ENCODE measurements at regions not wholly inside any gene's neighbourhood (a gene's known extent, or its start where the extent isn't known, plus 50 kb on each side); places are given as distances from the start of the nearest gene placed in this dataset.
"Not testable (repeated sequence)": the region's sequence is repeated elsewhere in the genome, so short reads cannot be mapped to it uniquely, and the experiment has no call there.

DNA sequence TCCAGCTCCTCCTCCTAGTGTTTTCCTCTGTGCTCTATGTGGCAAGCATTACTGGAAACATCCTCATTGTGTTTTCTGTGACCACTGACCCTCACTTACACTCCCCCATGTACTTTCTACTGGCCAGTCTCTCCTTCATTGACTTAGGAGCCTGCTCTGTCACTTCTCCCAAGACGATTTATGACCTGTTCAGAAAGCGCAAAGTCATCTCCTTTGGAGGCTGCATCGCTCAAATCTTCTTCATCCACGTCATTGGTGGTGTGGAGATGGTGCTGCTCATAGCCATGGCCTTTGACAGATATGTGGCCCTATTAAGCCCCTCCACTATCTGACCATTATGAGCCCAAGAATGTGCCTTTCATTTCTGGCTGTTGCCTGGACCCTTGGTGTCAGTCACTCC is 64.0 kb downstream of the OR4F15 start:
- not testable (repeated sequence) for DNase-seq (ENCODE audit: low read depth)

DNA sequence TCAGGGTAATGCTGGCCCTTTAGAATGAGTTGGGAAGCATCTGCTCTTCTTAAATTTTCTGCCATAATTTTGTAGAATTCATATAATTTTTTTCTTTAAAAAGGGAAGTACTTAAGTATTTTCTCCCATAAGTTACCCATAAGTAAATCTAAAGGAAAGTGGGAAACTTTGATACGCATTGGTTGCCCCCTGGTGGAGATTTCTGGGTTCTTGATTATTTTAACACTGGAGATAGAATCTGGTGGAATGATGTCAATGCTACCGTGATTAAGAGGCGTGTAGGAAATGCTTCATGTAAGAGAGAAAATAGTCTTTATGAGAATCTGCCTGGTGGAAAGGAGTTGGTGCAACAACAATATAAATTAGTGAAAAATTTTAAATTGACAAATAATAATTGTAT is 65.6 kb downstream of the OR4F15 start:
- DNase-seq (ENCODE audit: low read depth) = peak; percentile 4

DNA sequence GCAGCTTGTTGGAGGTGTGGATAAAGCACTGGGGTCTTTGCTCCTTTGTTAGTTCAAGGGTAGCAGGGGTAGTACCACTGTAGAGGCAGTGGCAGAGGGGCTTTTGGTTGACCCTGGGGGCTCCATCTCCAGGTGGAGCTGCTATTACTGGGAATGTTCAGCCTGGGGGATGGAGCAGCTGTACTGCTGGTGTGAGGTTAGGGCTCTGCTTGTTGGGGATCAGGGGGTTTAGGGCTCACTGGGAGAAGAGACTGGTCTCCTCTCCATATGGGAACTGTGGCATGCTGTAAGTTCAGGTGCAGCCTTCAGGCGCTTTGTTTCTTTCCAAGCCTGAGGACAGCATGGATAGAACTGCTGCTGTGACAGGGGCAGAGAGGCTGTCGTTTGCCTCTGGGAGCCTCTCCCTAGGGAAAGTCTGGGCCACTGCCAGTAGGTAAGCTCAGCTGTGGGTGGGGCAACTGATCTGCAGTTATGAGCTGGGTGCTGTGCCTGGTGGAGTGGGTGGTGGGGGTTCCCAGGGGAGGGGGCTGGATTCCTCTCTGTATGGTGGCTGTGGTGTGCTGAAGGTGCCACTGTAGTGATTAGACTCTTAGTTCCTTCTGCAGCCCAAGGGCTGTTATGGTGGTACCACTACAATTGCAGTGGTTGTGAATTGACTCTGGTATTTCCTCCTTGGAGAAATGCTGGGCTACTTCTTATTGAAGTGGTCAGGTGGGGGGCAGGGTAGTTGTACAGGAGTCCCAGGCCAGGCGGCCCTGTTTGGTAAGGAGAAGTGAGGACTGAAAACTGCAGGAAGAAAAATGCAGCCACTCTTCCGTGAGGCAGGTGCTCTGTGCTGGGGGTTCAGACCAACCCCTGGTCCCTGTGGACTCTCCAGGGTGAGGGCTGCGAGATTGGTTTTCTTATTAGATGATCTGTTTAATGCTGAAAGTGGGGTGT is 100.6 kb downstream of the OR4F15 start:
- not testable (repeated sequence) for DNase-seq (ENCODE audit: low read depth)

DNA sequence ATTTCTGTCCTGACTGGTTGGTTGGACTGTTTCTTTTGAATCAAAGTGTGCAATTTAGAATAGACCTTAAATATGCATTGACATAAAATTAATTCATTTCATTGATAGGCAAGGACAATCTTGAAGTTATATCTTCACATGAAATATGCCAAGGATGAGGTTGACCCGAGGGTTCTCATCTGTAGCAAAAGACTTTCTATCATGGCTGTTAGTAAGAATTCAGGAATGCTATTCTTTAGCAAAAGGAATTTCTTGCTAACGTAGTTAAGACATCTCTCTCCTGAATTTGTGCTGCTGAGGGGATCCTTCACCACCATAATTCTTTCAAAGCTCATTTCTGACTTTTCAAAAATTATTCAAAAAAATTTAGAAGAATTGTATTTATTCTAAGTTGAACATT is 112.6 kb downstream of the OR4F15 start:
- not testable (repeated sequence) for DNase-seq (ENCODE audit: low read depth)

DNA sequence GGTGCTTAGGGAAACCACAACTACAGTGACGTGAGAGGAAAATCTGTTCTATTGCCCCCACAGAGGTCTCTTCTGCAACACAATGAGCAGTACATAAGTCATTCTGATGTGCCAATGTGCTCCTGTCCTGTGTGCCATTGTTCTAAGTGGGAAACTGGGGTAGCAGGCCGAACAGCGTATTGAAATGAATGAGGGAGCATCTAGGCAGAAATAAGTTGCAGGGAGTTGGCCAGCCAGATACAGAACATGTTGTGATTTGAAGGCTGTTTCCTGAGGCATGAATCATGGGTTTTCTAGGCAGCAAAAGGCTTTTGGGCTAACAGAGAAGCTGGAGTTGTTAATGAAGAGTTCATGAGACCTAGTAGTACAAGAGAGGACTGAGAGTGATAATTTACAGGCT is 122.5 kb downstream of the OR4F15 start:
- not testable (repeated sequence) for DNase-seq (ENCODE audit: low read depth)

DNA sequence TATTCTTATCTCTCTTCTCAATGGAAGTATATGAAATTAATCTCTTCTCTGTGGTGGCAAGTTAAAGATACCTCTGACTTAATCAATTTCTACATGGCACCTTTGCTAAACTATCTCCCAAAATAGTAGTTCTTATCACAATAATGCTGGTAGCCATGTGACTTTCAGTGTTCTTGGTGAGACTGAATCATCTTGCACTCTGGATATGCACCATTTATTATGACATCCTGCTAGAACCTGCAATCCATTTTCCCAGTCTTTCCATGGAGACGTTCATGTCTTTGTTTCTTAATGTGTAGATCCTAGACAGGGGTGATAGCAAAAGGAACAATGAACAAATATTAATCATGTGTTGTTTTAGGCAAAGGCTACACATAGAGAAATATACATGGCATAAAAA is 125.4 kb downstream of the OR4F15 start:
- not testable (repeated sequence) for DNase-seq (ENCODE audit: low read depth)

DNA sequence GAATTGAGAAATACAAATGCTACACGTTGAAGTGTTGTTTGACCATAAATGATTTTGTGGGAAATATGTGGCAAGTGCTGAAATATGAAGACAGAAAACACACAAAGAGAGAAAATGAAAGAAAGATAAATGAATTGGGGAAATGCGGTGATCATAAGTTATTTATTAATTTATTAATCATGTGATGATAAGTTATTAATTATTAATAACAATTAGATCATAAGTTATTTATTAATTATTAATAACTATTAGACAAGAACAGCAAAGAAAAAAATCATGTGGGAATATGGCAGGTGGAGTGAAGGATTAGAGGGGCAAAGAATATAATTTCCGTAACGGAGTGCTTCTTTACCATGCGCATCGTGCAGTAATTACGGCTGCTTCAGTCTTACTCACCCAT is 126.6 kb downstream of the OR4F15 start:
- DNase-seq (ENCODE audit: low read depth) = not testable (repeated sequence)

DNA sequence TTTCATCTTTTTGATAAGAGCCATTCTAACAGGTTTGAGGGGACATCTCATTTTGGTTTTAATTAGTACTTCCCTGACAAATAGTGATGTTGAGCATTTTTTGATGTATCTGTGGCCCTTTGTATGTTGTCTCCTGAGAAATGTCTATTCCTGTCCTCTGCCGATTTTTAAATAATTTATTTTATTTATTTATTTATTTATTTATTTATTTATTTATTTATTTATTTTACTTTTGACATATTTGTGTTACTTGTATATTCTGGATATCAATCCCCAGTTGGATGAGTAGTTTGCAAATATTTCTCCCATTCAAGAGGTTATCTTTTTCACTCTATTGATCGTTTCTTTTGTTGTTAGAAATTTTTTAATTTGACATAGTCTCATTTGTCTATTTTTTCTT is 133.9 kb downstream of the OR4F15 start:
- DNase-seq (ENCODE audit: low read depth) = not testable (repeated sequence)

DNA sequence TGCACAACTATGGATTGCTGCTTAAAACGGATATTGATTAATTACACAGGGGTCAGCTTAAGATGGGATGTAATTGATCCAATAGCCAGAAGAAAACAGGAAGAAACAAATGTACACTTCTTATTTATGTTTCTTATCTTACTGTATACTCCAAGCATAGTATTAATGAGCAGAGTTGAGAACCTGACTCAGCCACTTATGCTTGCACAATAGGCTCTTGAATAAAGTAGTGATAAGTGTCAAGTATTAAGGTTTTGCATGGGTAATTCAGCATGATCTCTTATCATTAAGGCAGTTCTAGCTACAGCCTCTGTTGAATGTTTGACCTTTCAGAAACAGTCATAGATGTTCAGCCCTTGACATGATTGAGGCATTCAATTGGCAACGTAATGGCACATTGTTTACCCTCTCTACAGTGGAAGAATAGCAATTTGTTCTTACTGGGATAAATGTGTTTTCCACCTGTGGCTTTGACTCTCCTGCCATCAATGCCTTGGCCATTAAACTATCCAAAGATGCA is 136.5 kb downstream of the OR4F15 start:
- not testable (repeated sequence) for DNase-seq (ENCODE audit: low read depth)

DNA sequence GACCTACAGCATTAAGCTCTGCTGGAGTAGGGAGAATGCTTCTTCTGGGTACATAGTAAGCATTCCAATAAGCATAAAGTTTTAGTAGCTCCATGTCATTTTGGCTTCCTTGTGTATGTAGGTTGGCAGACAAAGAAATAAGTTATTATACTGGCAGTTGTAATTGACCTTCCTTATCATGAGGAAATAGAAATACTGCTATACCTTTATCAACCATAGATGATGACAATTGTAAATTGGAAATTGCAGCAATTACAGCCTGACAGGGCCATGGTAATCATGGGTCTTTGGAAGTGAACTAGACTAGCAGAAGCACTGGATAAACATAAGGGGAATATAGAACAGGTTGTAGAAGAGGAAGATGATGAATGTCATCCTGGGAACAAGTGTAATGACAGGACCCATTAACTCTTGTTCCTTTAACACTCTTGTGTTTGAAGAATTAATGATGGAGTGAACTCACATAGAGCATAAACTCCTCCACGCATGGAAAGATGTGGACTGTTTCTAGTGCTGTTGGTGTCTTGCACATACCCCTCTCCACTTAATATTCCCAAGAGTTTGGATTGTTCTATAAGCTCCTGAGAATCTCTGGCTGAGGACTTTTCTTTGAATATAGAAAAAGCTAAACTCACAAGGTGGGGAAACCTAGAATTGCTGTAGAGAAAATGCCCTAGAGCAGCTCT is 137.5 kb downstream of the OR4F15 start:
- DNase-seq (ENCODE audit: low read depth) = not testable (repeated sequence)

DNA sequence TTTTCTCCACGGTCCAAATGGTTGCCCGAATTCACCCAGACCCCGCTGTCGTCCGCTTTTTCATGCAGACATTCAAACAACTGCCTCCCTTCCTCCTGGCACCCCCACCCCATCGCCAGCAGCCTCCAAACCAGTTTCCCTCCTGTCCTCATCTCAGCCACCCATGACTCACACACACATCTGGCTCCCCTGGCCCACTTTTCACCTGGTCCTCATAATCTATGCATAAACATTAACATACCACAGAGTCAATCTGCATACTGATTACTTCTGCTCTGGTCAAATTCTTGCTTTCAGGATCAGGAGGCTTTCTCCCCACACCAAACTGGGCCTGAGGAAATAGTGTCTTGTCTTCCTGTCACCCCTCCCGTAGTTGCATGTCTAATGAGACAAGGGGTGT is 142.0 kb downstream of the OR4F15 start:
- not testable (repeated sequence) for DNase-seq (ENCODE audit: low read depth)

DNA sequence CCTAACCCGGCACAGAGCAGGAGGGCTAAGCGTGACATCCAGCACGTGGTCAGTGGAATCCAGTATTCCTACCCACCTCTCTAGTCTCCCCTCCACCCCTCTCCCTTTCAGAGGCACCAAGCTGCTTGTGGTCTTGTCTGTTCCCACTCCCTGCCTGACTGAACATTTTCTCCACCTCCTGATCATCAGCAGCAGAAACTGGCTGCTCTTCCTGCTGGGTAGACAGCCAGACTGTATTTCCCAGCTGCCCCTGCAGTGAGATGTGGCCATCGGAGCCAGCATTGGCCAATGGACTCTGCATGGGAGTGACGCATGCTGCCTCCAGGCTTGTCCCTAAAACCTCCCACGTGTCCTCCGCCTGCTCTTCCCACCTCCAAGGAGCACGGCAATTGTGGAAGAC is 143.8 kb downstream of the OR4F15 start:
- DNase-seq (ENCODE audit: low read depth) = not testable (repeated sequence)

DNA sequence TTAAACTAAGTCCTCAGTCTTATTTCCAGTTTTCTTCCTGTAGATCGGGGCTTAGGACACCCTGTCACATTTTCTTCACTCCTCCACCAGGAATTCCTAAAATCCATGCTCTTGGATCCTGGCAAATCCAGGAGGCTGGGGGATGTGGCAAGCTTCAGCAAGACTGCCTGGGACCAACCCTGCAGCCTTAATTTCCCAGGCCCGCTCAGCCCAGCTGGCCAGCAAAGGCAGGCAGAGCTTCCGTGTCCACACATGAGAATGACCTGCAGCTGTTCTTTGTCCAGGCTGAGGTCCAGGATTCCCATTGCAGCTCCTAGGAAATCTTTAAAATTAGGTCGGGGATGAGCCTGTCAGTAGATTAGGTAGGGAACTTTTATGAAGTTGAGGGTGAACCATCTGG is 146.7 kb downstream of the OR4F15 start:
- DNase-seq (ENCODE audit: low read depth) = peak; percentile 8

DNA sequence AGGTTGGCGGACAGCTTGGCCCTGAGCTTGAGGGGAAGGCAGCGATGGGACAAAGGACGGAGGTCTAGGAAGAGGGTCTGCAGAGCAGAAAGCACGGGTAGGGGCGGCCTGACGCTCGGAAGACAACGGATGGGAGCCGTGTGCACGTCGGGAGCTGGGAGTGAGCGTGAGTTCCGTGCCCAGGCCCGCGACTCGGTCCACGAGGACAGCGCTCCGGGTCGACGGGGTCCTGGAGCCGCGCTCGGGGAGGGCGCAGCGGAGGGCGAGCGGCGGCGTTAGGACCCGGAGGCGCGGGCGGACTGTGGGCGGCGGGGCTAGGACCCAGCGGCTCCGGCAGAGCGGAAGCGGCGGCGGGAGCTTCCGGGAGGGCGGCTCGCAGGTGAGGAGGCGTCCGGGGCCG is 149.3 kb downstream of the OR4F15 start:
- not testable (repeated sequence) for DNase-seq (ENCODE audit: low read depth)

DNA sequence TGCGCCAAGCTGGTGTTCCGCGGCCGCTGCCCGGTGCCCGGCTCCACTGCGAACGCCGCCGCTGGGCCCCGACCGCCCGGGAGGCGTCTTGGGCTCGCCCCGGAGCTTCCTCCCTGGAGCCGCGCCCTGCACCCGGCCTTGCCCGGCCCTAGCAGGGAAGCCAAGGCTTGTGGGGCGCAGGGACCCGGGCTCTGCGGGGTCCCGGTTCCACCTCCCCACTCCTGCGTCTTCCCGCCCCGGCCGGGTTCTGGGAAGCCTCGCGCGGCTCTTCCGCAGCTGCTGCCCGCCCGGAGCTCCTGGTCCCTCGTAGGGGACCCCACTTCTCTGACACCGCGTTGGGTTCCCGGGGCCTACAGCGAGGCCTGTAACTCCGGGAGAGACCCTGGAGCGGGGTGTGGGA is 149.8 kb downstream of the OR4F15 start:
- DNase-seq (ENCODE audit: low read depth) = not testable (repeated sequence)

DNA sequence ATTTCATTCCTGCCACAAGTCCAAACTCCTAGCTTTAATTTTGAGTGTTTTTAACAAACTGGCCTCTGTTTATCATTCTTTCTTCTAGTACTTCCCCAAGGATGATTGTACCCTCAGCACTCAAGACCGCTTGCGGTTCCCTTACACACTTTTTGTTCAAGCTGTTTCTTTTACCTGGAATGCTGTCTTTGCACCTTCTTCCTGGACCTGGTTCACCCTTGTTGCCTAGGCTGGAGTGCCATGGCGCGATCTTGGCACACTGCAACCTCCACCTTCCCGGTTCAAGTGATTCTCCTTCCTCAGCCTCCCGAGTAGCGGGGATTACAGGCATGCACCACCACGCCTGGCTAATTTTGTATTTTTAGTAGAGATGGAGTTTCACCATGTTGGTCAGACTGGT is 151.7 kb downstream of the OR4F15 start:
- DNase-seq (ENCODE audit: low read depth) = not testable (repeated sequence)

DNA sequence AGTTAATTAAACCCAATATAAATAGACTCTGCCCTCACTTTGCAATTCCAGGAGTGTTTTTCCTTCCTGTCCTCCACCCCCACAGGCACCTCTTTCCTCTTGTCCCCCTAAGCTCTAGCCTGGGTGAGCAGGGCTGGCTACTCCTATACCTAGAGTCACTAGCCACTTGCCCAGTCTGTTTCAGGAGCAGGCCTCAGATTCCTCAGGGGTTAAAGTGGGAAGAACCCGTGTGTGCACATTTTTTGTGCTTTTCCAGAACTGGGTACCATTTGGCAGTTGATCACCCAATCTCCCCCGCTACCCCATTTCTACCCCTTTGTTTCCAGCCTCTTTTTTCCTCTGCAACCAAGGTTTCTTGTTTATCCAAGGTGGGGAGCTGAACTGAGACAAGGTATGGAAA is 153.4 kb downstream of the OR4F15 start:
- DNase-seq (ENCODE audit: low read depth) = not testable (repeated sequence)

DNA sequence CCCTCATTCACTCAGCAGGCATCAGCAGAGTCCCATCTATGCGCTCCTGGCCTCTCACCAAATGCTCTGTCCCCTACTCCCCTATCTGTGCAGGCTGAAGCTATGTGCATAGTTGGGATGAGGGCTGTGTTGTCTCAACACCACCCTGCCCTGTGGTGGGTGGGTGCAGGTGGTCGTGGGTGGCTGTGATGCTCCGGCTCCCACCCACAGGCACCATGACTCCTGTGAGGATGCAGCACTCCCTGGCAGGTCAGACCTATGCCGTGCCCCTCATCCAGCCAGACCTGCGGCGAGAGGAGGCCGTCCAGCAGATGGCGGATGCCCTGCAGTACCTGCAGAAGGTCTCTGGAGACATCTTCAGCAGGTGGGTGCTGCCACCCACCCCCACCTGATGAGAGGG is 153.9 kb downstream of the OR4F15 start:
- not testable (repeated sequence) for DNase-seq (ENCODE audit: low read depth)

DNA sequence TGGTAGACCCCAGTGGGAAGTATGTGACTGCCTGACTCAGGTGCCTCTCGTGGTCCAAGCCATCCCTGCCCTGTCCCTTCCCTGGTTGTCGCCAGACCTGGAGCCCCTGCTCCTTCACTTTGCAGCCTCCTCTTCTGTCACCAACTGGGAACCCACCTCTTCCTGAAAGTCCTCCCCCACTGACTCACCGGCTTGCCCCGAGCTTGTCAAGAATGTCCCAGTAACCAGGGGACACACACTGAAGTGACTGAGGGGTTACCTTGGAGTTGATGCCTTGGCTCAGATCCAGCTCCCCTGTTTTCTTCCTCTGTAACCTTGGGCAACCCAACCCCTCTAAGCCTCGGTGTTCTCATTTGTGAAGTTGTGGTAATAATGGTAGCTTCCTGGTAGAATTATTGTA is 155.4 kb downstream of the OR4F15 start:
- DNase-seq (ENCODE audit: low read depth) = not testable (repeated sequence)

DNA sequence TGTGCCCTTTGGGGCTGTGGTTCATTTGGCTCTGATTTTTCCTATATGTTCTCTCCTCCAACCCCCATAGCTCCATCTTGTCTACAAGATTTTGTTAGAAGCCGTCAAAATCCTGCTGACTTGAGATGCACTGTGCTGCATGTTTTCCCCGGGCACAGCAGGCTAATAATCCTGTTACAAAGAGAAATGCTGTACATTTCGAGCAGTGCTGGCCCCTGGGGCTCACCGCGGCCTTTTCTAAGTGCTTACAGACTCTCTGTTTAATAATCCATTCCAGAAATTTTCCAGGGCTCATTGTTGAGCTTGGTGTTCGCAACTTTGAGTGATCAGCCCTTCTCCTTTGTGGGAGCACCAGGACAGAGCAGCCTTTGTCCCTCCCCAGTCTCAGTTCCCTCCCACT is 158.6 kb downstream of the OR4F15 start:
- DNase-seq (ENCODE audit: low read depth) = not testable (repeated sequence)

DNA sequence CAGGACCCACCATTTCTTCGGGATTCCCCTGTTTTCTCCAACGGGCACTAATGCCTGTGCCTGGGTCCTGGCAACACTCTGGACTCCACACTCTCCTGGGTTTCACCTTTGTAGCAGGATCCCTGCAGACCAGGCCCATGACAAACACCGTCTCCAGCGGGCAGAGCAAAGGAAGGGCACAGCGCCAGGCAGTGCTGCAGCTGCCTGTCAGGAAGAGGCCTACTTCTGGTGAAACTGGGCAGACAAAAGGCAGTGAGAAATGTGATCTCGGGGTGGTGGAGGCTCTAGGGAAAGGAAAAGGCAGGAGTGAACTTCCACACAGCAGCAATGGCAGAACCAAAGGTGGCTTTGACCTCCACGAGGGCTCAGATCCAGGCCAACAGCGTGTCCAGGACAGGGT is 165.3 kb downstream of the OR4F15 start:
- DNase-seq (ENCODE audit: low read depth) = not testable (repeated sequence)

DNA sequence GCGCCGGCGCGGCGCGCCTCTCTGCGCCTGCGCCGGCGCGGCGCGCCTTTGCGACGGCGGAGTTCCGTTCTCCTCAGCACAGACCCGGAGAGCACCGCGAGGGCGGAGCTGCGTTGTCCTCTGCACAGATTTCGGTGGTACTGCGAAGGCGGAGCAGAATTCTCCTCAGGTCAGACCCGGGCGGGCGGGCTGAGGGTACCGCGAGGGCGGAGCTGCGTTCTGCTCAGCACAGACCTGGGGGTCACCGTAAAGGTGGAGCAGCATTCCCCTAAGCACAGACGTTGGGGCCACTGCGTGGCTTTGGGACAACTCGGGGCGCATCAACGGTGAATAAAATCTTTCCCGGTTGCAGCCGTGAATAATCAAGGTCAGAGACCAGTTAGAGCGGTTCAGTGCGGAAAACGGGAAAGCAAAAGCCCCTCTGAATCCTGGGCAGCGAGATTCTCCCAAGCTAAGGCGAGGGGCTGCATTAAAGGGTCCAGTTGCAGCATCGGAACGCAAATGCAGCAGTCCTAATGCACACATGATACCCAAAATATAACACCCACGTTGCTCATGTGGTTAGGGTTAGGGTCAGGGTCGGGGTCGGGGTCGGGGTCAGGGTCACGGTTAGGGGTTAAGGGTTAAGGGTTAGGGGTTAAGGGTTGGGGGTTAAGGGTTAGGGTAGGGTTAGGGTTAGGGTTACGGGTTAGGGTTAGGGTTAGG is 168.4 kb downstream of the OR4F15 start:
- peak; percentile 23 for DNase-seq (ENCODE audit: low read depth)
